Breast epithelium (tissue), 4 donors: ENCODE measurements at regions not wholly inside any gene's neighbourhood (a gene's known extent, or its start where the extent isn't known, plus 50 kb on each side); places are given as distances from the start of the nearest gene placed in this dataset.

ENCODE experiments used
- DNase-seq, 2 donors: peaks; one replicate each; pipeline ENCODE4 v3.0.0-alpha.2; 2019; ENCODE audit warnings: low spot score in 2 of 2
- H3K27ac ChIP-seq, 2 donors: fragments of 200-600 bp; sonication (generic) in 1 of 2; one replicate each; pipeline ENCODE4 v1.5.1; 2016 to 2019; ENCODE audit warnings: mild to moderate bottlenecking in 1 of 2
- H3K27me3 ChIP-seq, 2 donors: fragments of 200-600 bp; sonication (generic) in 1 of 2; one replicate each; pipeline versions ENCODE4 v1.5.1 to v1.6.0; 2017 to 2019; ENCODE audit warnings: control low read depth in 1 of 2, mild to moderate bottlenecking in 1 of 2
- H3K36me3 ChIP-seq: fragments of 200-600 bp; one replicate; pipeline ENCODE4 v1.5.1; 2019
- H3K4me1 ChIP-seq, 2 donors: fragments of 200-600 bp; sonication (generic); one replicate each; pipeline ENCODE4 v1.5.1; 2016 to 2019; ENCODE audit warnings: control low read depth in 1 of 2
- H3K4me3 ChIP-seq, 3 donors: fragments of 200-600 bp; sonication (generic); 1 replicate in 2 of 3; 2 replicates in 1 of 3; pipeline ENCODE4 v1.5.1; 2016 to 2019; ENCODE audit warnings: mild to moderate bottlenecking in 3 of 3, moderate library complexity in 2 of 3
- H3K9me3 ChIP-seq, 2 donors: fragments of 200-600 bp; sonication (generic) in 1 of 2; one replicate each; pipeline ENCODE4 v1.5.1; 2016 to 2019; ENCODE audit warnings: control low read depth in 1 of 2
- CTCF ChIP-seq, 3 donors: fragments of 450-650 bp; IDR thresholded peaks; one replicate each; pipeline ENCODE4 v1.5.1; 2016 to 2017; ENCODE audit warnings: antibody characterized with exemption in 3 of 3, mild to moderate bottlenecking in 3 of 3, moderate library complexity in 3 of 3
- POLR2A ChIP-seq: fragments of 450-650 bp; IDR thresholded peaks from one replicate; pipeline ENCODE4 v1.6.1; 2016; ENCODE audit warnings: antibody characterized with exemption, mild to moderate bottlenecking, moderate library complexity
- POLR2AphosphoS5 ChIP-seq, 3 donors: sonication (generic); formaldehyde crosslinking; IDR thresholded peaks; one replicate each; pipeline ENCODE4 v1.6.1; 2017; ENCODE audit warnings: antibody characterized with exemption in 3 of 3
- intact Hi-C: fragments of 100-400 bp; cut with DNase I; formaldehyde crosslinking; loops from one replicate; pipeline ENCODE4 v1.15.1; 2023; ENCODE audit warnings: low total_unique reads

DNA sequence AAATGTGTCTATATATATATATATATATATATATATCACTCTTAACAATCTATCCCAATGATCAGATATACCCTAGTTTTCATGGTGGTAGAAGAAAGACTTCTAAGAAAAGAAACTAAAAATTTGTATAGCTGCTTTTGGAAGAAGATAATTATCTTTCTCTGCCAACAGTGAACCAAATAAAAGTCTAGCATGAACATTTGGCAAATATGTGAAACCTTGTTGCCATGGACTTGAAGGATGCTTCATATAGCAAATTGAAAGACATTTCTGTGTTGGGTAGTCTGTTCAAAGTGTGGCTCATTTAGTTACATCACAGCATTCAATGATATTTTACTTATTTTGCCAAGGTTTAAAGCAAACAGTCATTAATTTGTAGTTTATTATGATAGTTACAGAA is 219.9 kb upstream of the NECTIN3 start:
- intact Hi-C loops = no loop called here
- TF ChIP-seq CTCF (IDR thresholded peaks at IDR 0.05) (no peak), POLR2AphosphoS5 (IDR thresholded peaks at IDR 0.05) (no peak), POLR2A (no peak)

GRCh38 chr3:110855207-110855606 is 216.4 kb upstream of the NECTIN3 start:
- no peaks in the 10 kb centered on the region for H3K4me1 ChIP-seq
- intact Hi-C loops = no loop called here
- no peaks in the 10 kb centered on the region for H3K9me3 ChIP-seq
- TF ChIP-seq POLR2A = no peak
- no peak for TF ChIP-seq POLR2AphosphoS5 (IDR thresholded peaks at IDR 0.05)
- TF ChIP-seq CTCF (IDR thresholded peaks at IDR 0.05) = no peak
- no peak overlapping the region for H3K4me3 ChIP-seq
- no peaks in the 10 kb centered on the region for H3K27me3 ChIP-seq
- no peak overlapping the region for H3K27ac ChIP-seq
- no peak for DNase-seq
- H3K36me3 ChIP-seq = no peaks in the 10 kb centered on the region

More for the DNA sequence above, 219.9 kb upstream of the NECTIN3 start:
- H3K4me3 ChIP-seq = no peak overlapping the region
- no peaks in the 10 kb centered on the region for H3K4me1 ChIP-seq
- no peaks in the 10 kb centered on the region for H3K36me3 ChIP-seq
- no peaks in the 10 kb centered on the region for H3K9me3 ChIP-seq
- no peak for DNase-seq
- no peaks in the 10 kb centered on the region for H3K27me3 ChIP-seq
- H3K27ac ChIP-seq = no peak overlapping the region

DNA sequence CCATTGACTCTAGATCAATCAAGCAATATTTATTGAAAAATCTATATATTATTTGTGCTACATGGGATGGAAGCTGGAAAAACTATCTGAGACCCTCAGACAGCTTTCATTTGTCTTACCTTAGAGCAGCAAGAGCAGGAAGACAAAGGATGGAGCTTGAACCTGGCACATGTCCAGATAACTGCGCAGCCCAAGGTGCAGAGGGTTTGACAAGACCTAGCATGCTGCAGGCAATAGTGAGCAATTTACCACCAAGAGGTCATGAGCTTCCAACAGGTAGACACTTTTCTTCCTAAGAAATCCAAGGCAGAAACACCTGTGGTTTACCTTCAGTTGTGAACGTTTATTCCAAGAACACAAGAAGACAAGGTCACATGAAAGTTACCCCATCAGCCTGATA is 214.7 kb upstream of the NECTIN3 start:
- intact Hi-C loops = no loop called here
- no peaks in the 10 kb centered on the region for H3K9me3 ChIP-seq
- TF ChIP-seq POLR2AphosphoS5 (IDR thresholded peaks at IDR 0.05) = no peak

DNA sequence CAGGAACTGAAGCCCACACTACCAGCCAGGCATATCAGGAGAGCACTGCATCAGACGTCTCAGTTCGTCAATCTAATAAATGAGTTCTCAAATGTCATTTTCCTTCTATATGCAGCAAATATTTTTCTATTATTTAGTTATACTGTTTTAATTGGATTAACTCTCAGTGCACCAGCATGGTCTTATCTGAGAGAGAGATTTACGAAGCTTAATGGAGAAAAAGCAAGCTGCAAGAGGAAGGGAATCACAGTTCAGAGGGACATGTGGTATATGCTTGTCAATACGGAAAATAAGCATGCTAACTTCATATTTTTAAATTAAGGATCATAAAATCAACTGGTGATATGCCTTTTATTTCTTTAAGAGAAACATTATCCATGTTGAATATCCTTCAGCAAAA is 213.1 kb upstream of the NECTIN3 start:
- Histone ChIP-seq H3K9me3 (no peaks in the 10 kb centered on the region), H3K4me3 (no peak overlapping the region), H3K4me1 (no peaks in the 10 kb centered on the region), H3K27me3 (no peaks in the 10 kb centered on the region), H3K36me3 (no peaks in the 10 kb centered on the region), H3K27ac (no peak overlapping the region)
- intact Hi-C loops = no loop called here
- TF ChIP-seq POLR2A (no peak), CTCF (IDR thresholded peaks at IDR 0.05) (no peak), POLR2AphosphoS5 (IDR thresholded peaks at IDR 0.05) (no peak)
- no peak for DNase-seq

More for the DNA sequence above, 214.7 kb upstream of the NECTIN3 start:
- no peaks in the 10 kb centered on the region for H3K36me3 ChIP-seq
- H3K4me1 ChIP-seq = no peaks in the 10 kb centered on the region
- no peaks in the 10 kb centered on the region for H3K27me3 ChIP-seq
- DNase-seq = no peak
- H3K4me3 ChIP-seq = no peak overlapping the region
- H3K27ac ChIP-seq = no peak overlapping the region

- H3K4me1 ChIP-seq = no peaks in the 10 kb centered on the region
- H3K4me3 ChIP-seq = no peak overlapping the region
- intact Hi-C loops = no loop called here
- DNase-seq = no peak
- TF ChIP-seq POLR2A = no peak
- no peak for TF ChIP-seq CTCF (IDR thresholded peaks at IDR 0.05)
- TF ChIP-seq POLR2AphosphoS5 (IDR thresholded peaks at IDR 0.05) = no peak
- no peaks in the 10 kb centered on the region for H3K27me3 ChIP-seq
- no peak overlapping the region for H3K27ac ChIP-seq
- H3K9me3 ChIP-seq = no peaks in the 10 kb centered on the region
- no peaks in the 10 kb centered on the region for H3K36me3 ChIP-seq
Measured at GRCh38 chr3:110859336-110859735, 212.3 kb upstream of the NECTIN3 start.

GRCh38 chr3:110859993-110860392 is 211.6 kb upstream of the NECTIN3 start:
- H3K36me3 ChIP-seq = no peaks in the 10 kb centered on the region
- no peaks in the 10 kb centered on the region for H3K27me3 ChIP-seq
- DNase-seq = no peak
- no peak overlapping the region for H3K27ac ChIP-seq
- no peaks in the 10 kb centered on the region for H3K4me1 ChIP-seq
- H3K9me3 ChIP-seq = no peaks in the 10 kb centered on the region
- intact Hi-C loops = no loop called here
- H3K4me3 ChIP-seq = no peak overlapping the region
- TF ChIP-seq POLR2A (no peak), CTCF (IDR thresholded peaks at IDR 0.05) (no peak), POLR2AphosphoS5 (IDR thresholded peaks at IDR 0.05) (no peak)
